ENCODE measurements at regions not wholly inside any gene's neighbourhood (a gene's known extent, or its start where the extent isn't known, plus 50 kb on each side); places are given as distances from the start of the nearest gene placed in this dataset.

DNA sequence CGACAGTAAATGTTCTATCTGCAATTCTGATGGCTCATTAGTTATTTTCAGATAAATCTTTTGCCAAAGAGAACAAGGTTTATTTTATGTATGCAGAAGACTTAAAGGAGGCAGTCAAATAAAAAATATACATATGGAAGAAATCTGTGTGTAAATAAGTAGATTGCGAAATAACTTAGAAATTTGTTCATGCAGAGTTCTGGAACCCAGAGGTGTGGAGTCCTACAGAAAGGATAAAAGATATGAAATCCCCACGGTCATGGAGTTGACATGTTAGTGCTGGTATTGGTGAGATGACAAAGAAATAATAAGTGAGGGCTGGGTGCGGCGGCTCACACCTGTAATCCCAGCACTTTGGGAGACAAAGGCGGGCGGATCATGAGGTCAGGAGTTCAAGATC lies 111.2 kb upstream of the CFAP20DC start:
- TF ChIP-seq, protein P1, sequence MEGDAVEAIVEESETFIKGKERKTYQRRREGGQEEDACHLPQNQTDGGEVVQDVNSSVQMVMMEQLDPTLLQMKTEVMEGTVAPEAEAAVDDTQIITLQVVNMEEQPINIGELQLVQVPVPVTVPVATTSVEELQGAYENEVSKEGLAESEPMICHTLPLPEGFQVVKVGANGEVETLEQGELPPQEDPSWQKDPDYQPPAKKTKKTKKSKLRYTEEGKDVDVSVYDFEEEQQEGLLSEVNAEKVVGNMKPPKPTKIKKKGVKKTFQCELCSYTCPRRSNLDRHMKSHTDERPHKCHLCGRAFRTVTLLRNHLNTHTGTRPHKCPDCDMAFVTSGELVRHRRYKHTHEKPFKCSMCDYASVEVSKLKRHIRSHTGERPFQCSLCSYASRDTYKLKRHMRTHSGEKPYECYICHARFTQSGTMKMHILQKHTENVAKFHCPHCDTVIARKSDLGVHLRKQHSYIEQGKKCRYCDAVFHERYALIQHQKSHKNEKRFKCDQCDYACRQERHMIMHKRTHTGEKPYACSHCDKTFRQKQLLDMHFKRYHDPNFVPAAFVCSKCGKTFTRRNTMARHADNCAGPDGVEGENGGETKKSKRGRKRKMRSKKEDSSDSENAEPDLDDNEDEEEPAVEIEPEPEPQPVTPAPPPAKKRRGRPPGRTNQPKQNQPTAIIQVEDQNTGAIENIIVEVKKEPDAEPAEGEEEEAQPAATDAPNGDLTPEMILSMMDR (IDR thresholded peaks at IDR 0.05; ENCODE audit: insufficient read depth, low read length): no peak
- TF ChIP-seq GABPA (IDR thresholded peaks at IDR 0.05; ENCODE audit: low read depth) (no peak), POLR2AphosphoS5 (IDR thresholded peaks at IDR 0.05; ENCODE audit: low read depth) (no peak), SPI1 (IDR thresholded peaks at IDR 0.05; ENCODE audit: borderline replicate concordance, low read depth) (no peak)
- TF ChIP-seq, protein P2, sequence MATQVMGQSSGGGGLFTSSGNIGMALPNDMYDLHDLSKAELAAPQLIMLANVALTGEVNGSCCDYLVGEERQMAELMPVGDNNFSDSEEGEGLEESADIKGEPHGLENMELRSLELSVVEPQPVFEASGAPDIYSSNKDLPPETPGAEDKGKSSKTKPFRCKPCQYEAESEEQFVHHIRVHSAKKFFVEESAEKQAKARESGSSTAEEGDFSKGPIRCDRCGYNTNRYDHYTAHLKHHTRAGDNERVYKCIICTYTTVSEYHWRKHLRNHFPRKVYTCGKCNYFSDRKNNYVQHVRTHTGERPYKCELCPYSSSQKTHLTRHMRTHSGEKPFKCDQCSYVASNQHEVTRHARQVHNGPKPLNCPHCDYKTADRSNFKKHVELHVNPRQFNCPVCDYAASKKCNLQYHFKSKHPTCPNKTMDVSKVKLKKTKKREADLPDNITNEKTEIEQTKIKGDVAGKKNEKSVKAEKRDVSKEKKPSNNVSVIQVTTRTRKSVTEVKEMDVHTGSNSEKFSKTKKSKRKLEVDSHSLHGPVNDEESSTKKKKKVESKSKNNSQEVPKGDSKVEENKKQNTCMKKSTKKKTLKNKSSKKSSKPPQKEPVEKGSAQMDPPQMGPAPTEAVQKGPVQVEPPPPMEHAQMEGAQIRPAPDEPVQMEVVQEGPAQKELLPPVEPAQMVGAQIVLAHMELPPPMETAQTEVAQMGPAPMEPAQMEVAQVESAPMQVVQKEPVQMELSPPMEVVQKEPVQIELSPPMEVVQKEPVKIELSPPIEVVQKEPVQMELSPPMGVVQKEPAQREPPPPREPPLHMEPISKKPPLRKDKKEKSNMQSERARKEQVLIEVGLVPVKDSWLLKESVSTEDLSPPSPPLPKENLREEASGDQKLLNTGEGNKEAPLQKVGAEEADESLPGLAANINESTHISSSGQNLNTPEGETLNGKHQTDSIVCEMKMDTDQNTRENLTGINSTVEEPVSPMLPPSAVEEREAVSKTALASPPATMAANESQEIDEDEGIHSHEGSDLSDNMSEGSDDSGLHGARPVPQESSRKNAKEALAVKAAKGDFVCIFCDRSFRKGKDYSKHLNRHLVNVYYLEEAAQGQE (IDR thresholded peaks at IDR 0.05; ENCODE audit: insufficient replicate concordance, low read depth): no peak

All from HL-60 (cell line).